Stimulated activated CD8-positive, alpha-beta memory T cell treated with anti-CD3 and anti-CD28 coated beads, Interleukin-12 subunit alpha, Interleukin-12 subunit beta, amount 100 ng/mL, for 1 hour (primary cell): ENCODE measurements at regions not wholly inside any gene's neighbourhood (a gene's known extent, or its start where the extent isn't known, plus 50 kb on each side); places are given as distances from the start of the nearest gene placed in this dataset.
"Not testable (repeated sequence)": the region's sequence is repeated elsewhere in the genome, so short reads cannot be mapped to it uniquely, and the experiment has no call there.

Source experiments
- DNase-seq: peaks from one replicate; pipeline ENCODE4 v3.0.0-alpha.2; 2020; ENCODE audit warnings: low read depth

DNA sequence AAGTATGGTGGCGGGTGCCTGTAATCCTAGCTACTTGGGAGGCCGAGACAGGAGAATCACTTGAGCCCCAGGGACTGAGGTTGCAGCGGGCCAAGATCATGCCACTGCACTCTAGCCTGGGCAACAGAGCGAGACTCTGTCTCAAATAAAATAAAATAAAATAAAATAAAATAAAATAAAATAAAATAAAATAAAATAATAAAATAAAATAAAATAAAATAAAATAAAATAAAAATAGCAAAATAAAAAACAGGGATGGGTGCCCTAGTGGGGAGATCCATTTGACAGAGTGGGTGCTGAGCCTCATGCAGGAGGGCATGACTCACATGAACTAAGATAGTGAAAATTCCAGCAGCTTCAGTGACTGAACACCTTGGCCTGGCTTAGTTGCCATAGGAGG, 460.7 kb downstream of the PLPP3 start:
- DNase-seq: not testable (repeated sequence)

DNA sequence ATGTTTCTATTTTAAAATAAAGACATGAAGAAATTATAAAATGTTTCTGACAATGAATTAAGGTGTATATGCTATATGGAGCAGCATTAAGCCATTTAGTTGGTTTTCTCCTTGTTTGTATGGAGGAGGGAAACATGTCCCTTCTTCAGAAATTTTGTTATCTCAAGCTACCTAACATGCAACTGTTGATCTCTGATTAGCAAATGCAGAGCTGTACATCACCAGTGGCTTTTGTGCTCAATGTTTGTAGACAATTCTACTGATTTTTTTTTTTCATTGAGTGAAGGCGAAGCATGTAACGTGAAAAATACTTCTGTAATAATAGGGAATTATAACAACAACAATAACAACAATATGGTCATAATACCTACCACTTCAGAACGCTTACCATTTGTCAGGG, 463.7 kb downstream of the PLPP3 start:
- no peak for DNase-seq

DNA sequence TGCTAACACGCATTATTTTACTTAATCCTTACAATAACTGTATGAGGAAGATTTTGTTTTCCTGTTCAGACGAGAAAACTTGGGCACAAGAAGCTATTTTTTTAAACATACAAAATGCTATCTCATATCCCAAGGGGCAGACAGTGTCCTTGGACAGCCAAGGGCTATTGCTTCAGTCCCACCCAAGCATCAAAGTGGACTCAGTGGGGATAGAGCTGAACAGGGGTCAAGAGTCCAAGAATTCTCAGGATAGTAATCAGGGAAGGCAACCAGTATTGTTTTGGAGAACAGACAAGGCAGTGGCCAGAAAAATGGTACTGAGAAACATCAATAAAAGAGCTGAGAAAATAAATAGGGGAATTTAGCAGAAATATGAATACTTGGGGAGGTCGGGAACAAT, 465.7 kb downstream of the PLPP3 start:
- DNase-seq: no peak

DNA sequence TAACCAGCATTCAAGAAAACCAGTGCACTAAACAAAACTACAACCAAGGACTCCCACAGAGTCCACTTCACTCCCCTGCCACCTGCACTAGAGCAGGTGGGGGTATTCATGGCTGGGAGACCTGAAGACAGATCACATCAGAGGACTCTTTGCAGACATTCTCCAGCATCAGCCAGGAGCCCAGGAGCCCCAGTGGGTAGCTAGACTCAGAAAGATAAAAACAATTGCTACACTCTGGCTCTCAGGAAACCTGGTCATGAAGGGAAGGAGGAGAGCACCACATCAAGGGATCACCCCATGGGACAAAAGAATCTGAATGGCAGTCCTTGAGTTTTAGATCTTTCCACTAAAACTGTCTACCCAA, 472.1 kb downstream of the PLPP3 start:
- DNase-seq: no peak

DNA sequence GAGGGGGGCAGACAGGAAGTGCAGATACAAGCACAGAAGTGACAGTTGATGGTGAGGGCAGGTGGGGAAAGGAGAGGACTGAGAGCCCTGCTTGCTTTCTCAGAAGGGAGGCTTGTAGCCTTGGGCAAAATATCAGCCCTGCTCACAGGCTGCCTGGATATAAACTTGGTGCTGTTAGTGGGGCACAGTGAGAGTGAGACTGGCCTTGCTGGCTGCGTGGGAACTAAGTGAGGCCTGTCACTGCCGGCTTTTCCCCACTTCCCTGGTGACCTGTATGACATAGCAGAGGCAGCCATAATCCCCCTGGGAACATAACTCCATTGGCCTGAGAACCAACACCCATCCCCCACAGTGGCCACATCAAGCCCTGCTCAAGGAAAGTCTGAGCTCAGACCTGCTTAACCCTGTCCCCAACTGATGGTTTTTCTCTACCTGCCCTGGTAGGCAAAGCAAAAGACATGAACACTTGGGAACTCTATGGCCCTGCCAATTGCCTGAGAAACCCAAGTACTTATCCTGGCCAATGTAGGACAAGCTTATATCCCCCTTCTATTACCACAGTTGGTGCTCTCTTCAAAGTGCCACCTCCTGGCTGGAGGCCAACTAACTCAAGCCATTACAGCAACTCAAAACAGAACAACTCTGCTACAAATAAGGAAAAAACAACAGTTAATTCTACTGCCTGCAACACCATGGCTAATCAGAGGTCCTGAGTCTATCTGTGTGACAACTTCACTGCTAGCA, 472.7 kb downstream of the PLPP3 start:
- DNase-seq: no peak

DNA sequence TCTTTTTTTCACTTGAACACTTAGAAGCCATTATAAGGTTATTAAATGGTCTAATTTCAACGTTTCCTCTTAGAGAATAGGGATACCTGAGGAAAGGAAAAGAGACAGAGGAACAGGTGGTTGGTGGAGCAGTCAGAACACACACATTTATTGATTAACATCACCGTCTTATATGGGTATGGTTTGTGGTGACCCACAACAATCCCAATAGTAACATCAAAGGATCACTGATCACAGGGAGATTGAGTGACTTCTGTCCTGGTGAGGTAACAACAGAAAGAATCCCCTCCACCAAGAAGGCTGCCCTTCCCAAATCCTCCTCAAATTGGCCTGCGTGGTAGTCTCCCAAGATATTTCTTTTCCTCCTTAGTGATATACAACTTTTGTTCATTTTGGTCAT, 474.0 kb downstream of the PLPP3 start:
- no peak for DNase-seq

DNA sequence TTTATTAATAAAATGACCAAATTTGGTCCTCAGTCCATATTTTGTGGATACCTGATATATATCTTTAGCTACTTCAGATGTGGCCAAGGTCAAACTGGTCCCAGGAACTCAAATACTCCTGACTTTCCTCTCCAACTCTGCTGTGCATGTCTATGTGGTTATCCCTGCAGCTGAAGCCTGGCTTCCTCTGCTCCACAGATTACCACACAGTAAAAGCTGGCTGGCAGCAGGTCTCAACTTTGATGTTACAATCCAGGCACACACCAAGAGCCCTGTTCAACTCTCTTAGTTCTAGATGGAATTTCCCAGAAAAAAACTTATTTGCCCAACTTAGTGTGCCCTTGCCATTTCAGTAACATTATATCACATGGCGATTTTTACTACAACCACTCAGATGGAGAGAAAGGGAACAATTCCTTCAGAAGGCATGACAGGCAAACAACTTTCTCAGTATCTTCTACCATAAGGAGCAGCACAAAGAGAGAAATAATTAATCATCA, 479.5 kb downstream of the PLPP3 start:
- no peak for DNase-seq

DNA sequence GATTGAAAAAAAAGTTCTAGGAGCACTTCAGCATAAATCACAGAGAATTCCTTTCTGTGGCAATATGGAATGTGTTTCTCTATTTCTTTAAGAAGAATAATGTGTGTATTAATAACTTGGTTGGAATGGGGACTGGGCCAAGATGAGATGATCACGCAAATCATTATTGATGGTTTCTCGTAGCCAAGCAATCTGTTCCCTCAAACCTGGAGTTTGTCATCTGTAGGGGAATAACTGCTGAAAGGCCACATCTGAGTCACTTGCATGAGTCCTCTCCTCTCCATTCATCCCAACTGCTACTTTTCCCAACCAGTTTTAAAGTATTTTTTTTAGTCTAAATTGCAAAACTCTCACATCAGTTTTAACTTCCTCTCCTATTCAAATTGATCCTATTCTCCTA, 480.4 kb downstream of the PLPP3 start:
- no peak for DNase-seq

DNA sequence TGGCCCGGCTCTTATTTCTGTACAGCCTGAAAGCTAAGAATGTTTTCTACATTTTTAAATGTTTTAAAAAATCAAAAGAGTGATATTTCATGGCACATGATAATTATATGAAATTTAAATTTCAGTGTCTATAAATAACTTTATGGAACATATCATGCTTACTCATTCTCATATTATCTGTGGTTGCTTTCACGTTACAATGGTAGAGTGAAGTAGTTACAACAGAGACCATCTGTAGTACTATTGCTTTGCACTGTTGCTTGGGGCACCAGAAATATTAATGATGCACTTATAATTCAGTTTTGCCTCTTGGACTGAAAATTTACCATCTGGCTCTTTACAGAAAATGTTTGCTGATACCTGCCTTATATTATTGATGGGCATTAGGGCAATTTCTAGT, 481.6 kb downstream of the PLPP3 start:
- no peak for DNase-seq

DNA sequence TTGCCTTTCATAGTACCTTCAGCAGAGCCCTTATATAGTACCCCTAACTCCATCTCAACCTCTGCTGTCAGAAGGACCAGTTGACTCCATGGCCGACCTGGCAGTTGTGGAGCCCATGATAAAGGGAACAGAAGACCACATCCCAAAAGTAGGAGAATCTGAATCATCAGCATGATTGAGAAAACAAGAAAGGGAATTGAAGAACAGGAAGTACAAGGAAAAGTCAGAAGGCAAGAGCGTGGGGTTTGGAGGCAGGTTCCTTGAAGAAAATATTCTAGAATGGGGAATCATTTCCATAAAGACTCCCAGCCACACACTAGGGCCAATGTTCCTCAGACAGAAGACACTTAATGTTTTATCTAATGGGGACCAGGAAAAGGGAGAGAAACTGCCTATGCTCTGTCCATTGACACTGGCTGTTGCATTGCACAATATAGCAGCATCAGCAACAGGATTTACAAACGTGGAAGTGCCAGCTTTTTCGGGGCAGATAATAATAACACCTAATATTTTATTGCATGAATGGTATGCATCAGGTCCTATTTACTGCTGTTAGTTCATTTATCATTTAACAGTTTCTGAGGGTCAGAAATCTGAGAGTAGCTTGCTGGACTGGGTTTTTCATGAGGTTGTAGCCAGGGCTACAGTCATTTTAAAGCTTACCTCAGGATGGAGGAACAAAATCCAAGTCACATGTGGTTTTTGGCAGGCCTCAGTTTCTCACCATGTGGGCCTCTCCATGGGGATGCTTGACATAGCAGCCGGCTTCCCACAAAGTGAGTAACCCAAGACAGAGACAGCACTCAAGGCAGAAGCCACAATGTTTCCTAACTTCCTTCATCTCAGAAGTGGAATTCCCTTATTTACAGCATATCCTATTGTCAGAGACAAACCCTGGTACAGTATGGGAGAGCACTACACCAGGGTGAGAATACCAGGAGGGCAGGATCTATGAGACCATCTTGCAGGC, 483.4 kb downstream of the PLPP3 start:
- DNase-seq: no peak

DNA sequence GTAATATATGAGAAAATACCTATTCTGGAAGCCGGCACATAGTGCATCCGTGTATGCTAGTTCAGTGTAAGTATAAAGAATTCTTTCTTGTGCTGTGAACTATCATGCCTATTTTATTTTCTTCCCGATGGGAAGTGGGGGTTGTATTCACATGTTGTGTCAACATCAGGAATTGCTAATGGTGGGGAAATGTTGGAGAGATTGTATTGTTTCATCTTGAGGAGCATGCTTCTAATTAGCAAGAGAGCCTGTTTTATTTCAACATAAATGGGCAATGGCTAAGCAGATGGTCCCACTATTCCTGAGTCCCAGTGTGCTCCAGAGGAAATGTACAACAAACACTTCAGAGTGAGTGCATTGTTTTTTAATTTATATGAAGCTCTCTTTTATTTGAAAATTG, 485.2 kb downstream of the PLPP3 start:
- no peak for DNase-seq

DNA sequence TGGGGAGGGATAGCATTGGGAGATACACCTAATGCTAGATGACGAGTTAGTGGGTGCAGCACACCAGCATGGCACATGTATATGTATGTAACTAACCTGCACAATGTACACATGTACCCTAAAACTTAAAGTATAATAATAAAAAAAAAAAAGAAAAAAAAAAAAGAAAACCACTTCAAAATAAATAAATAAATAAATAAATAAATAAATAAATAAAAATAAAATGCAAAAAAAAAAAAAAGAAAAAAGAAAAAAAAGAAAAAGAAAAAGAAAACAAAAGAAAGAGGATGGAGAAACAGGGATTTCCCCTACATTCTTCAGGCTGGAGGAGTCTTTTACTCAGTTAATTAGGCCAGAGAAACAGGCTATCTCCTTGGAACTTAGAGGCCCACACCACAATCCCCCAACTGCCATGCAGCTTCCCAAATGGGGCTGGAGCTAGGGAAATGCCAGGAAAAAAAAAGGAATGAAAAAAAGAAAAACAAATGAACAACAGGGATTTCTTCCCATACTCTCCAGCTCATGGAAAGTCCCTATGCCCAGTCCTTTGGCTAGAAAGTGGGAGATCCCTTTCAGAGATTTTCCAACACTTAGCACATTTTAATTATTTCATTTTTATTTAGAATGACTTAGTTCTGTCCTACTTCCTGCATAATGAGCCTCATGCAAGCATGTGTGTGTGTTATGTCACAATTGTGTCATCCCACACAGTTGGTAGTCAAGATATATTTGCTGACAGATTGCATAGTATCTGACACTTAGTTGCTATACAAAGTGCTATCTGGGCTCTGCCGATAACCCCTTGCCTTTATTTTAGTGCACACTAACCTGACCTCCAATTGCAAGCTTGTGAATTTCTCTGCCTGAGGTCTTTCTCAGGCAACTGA, 486.4 kb downstream of the PLPP3 start:
- DNase-seq: no peak

DNA sequence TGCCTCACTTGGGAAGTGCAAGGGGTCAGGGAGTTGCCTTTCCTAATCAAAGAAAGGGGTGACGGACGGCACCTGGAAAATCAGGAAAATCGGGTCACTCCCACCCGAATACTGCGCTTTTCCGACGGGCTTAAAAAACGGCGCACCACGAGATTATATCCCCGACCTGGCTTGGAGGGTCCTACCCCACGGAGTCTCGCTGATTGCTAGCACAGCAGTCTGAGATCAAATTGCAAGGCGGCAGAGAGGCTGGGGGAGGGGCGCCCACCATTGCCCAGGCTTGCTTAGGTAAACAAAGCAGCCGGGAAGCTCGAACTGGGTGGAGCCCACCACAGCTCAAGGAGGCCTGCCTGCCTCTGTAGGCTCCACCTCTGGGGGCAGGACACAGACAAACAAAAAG, 489.5 kb downstream of the PLPP3 start:
- not testable (repeated sequence) for DNase-seq

DNA sequence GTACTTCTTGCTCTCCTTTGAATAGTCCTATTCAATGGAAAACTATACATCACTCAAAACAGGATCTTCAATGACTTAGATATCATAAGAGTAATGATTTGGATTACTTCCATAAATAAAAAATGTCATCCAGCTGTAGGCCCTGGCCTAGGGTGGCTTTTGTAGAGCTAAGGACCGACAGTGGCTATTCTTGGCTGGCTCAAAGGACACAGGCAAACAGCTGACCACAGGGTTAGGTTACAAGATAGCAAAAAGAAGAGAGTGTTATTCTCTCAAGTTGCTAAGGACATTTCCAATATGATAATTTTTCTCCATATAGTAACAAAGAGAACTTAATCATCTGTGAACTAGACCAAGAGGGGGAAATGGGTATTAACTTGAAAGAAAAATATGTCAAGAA, 495.1 kb downstream of the PLPP3 start:
- no peak for DNase-seq

DNA sequence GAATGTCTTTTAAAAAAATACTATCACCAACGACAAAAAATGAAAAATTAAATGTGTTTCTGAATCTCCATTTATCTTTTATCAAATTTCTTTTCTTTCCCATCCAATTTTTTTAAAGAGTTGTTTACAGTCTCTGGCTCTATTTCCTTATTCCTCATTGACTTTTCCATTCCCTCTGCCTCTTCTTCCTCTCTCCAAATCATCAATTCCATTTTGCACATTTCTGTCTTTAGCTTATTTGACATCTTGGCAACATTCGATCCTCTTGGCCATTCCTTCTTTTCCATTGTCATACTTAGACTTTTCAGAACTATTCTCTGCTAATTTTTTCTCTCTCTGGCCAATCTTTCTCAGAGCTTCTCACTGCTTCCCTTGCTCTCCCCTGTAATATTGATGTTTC, 497.6 kb downstream of the PLPP3 start:
- DNase-seq: no peak

DNA sequence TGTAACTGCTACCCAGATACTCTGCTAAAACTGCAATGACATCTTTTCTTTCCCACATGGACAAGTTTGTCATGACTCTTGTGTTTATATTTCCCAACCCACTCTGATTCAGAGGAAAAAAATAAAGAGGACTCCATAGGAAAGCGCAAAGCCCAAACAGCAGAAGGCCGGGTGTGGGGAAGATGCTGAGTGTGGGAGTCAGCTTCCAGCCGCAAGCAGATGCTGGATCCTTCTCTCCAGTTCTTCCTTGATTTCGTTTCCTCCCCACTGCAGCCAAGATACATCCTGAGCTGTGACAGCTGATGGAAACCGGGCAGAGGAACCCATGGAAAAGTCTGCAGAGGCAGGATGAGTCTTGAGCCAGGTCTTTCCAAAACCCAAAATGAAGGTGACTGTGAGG, 498.2 kb downstream of the PLPP3 start:
- no peak for DNase-seq

DNA sequence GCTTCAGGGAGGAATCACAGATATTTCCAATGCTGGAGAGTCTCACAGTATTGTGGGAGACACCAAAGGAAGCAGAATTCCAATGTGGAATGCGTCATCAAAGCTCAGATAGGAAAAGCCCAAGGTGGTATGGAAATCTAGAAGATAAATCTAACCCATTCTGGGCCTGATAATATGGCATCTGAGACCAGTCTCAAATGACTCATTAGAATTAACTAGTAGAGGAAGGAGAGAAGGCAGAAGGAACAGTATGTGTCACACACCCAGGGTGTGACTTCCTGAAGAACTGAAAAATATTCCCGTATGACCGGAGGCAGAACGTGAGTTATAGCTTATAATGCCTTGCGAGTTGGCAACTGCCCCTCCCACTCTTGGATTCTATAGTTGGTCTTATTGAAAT, 499.2 kb downstream of the PLPP3 start:
- no peak for DNase-seq

DNA sequence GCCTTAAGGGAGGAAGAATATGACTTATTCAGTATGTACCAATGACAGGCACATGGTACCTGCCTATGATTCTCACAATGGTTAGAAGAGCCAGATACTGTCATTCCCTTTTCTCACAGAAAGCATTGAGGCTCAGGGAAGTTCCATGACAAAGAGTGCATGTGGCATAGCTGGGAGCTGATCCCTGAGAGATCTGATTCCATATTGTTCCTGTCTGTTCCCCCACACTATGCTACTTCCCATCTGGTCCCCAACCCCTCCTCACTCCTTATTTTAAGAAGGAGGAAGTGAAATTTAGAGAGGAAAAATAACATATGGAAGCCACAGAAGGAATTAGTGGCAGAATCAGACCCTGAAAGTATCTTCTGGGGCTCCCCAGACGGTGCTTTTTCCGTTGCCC, 500.0 kb downstream of the PLPP3 start:
- DNase-seq: no peak

DNA sequence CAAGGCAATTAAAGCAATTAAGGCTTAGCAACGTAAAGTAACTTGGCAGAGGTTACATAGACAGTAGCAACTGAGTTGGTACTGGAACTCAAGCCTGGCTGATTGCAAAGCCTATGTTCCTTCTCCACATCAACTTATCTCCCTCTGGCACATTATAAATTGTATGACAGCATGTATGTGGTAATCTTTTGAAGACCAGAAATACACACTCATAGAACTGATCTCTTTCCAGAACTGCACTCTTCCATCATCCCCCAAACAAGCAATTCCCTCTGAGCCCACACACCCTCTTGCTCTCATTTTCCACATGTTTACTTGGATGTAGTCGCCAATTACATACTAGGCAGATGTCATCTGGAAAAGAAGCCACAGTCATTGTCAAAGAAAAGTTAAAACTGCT, 502.2 kb downstream of the PLPP3 start:
- DNase-seq: no peak

DNA sequence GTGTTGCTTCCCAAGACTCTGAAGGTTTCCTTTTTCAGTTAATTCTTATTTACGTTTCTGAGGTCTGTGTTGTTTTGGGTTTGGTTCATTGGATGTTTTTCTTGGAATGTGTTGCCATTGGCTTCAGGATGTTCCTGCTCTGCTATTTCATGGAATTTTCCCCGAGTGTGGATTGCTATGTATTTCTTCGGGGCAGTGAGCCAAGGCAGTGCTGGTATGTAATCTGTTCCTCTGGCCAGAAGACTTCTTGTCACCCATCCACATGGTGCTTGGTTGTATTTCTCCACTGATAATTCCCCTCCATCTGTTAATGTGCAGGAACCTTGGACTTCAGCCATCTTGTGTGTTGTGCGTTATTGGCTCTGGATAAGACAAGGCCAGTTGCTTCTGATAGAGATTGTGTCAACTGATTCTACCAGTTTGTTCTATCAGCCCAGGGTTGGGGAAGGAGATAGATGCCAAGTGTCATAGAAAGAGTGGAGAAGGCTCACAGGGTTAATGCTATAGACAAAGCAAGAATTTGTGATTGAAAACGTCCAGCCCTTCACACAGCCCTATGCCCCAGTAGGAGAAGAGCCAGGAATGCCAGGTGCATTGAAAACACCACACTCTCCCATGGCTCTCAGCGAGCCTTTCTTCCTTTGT, 505.2 kb downstream of the PLPP3 start:
- DNase-seq: no peak

DNA sequence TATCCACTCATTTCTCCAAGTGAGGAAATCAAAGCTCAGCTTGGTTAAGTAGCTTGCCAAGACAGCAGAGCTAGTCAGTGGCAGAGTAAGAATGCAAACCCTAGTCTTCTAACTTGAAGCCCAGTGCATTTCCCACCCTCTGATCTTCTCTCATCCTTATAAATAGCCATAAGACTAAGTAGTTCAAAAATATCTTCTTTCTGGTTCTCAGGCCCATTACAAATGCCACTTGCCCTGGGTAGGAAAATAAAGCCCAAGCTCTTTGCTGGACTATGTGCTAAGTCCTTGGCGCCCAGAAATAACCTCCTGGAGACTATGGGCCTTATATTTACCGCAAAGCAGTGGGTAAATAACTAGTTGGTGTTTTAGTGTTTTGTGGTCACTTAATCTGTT, 505.8 kb downstream of the PLPP3 start:
- DNase-seq: no peak

DNA sequence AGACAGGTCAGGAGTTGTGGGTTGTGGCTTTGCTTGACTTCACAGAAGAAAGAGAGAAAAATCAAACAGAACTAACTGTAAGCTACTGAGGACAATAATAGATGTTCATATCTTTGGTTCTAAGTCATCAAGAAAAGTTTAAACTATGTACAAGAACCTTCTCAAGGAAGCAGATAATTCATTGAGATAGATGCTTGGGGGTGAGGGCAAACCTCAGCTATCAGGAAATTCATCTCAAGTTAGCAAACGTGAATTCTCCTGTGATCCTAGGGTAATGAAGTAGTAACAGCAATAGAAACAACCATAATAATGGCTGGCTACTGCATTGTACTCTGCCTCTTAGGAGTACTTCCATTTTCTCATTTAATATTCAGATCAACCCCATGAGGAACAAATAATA, 506.2 kb downstream of the PLPP3 start:
- DNase-seq: no peak
